ENCODE measurements at regions not wholly inside any gene's neighbourhood (a gene's known extent, or its start where the extent isn't known, plus 50 kb on each side); places are given as distances from the start of the nearest gene placed in this dataset.

- no TSS peak for BruUV-seq (replicated peaks)
- H3K4me3 ChIP-seq (replicated peaks in 1 of 3; ENCODE audit: insufficient read depth in 1 of 3, low read depth in 1 of 3, low read length in 3 of 3) = peak overlapping the region in 1 of 3 experiments; percentile 18
- peak overlapping the region; percentile 89 for H3K4me2 ChIP-seq (ENCODE audit: insufficient read depth, low read length)
- intact Hi-C loops (cut with micrococcal nuclease) (loop anchor here (1.0 to 2.0 kb wide), 4 partner anchors 111 to 493 kb away; no protein-coding TSS in a partner anchor), dilution Hi-C loops (cut with MboI; ENCODE audit: extremely low pct_ligation_motif_present, low sequenced_read_pairs) (no loop called here)
- no peaks in the 10 kb centered on the region for H3K9me3 ChIP-seq (replicated peaks; ENCODE audit: control insufficient read depth, insufficient read depth, low read length)
- H3K36me3 ChIP-seq (ENCODE audit: control insufficient read depth in 2 of 2, extremely low read depth in 1 of 2, insufficient read depth in 2 of 2, low read length in 2 of 2) = no peaks in the 10 kb centered on the region
- no peaks in the 10 kb centered on the region for H3K79me2 ChIP-seq (ENCODE audit: control insufficient read depth, insufficient read depth, low read length)
- H4K20me1 ChIP-seq (replicated peaks; ENCODE audit: control insufficient read depth, extremely low read depth, insufficient read depth, low read length) = no peaks in the 10 kb centered on the region
- H3K27me3 ChIP-seq (ENCODE audit: control insufficient read depth in 2 of 2, insufficient read depth in 2 of 2, low read length in 2 of 2) = no peaks in the 10 kb centered on the region
- POLR2A ChIA-PET = no interaction called here
- CTCF ChIA-PET = no interaction called here
- H3K9me1 ChIP-seq (replicated peaks; ENCODE audit: control insufficient read depth, extremely low read depth, insufficient read depth, low read length) = no peaks in the 10 kb centered on the region
- no peak for TF ChIP-seq MAX (IDR thresholded peaks at IDR 0.05; ENCODE audit: insufficient read depth, insufficient read length)
- peak; percentile 76 for TF ChIP-seq JUN (IDR thresholded peaks at IDR 0.05; ENCODE audit: borderline replicate concordance, insufficient read depth, insufficient read length, low read depth)
- no peak for TF ChIP-seq EZH2 (IDR thresholded peaks at IDR 0.05; ENCODE audit: borderline replicate concordance, low read depth, low read length, severe bottlenecking)
- H3K27ac ChIP-seq (ENCODE audit: insufficient read depth, low read depth, low read length) = peak overlapping the region; percentile 93
- peaks cover 27% of the 10 kb centered on the region for H3K4me1 ChIP-seq (ENCODE audit: control insufficient read depth, extremely low read depth, insufficient read depth, low read length)
- H2AFZ ChIP-seq (ENCODE audit: low read depth, low read length) = no peak overlapping the region
- peak; percentile 85 for DNase-seq (ENCODE audit: low read depth, low spot score)
- FAIRE-seq = no peak
- H3K9ac ChIP-seq (replicated peaks; ENCODE audit: extremely low read depth, insufficient read depth, low read length) = peak overlapping the region; percentile 68
Observed at GRCh38 chr12:43079476-43079875, 472.5 kb downstream of the ADAMTS20 start.

- Histone ChIP-seq H3K9ac (replicated peaks; ENCODE audit: extremely low read depth, insufficient read depth, low read length) (peak overlapping the region; percentile 68), H3K9me1 (replicated peaks; ENCODE audit: control insufficient read depth, extremely low read depth, insufficient read depth, low read length) (no peaks in the 10 kb centered on the region), H3K36me3 (ENCODE audit: control insufficient read depth in 2 of 2, extremely low read depth in 1 of 2, insufficient read depth in 2 of 2, low read length in 2 of 2) (no peaks in the 10 kb centered on the region), H4K20me1 (replicated peaks; ENCODE audit: control insufficient read depth, extremely low read depth, insufficient read depth, low read length) (no peaks in the 10 kb centered on the region), H3K27me3 (ENCODE audit: control insufficient read depth in 2 of 2, insufficient read depth in 2 of 2, low read length in 2 of 2) (no peaks in the 10 kb centered on the region), H3K79me2 (ENCODE audit: control insufficient read depth, insufficient read depth, low read length) (no peaks in the 10 kb centered on the region), H3K4me2 (ENCODE audit: insufficient read depth, low read length) (peak overlapping the region; percentile 89), H3K4me3 (replicated peaks in 1 of 3; ENCODE audit: insufficient read depth in 1 of 3, low read depth in 1 of 3, low read length in 3 of 3) (peak overlapping the region in 1 of 3 experiments; percentile 18), H3K27ac (ENCODE audit: insufficient read depth, low read depth, low read length) (peak overlapping the region; percentile 93), H3K9me3 (replicated peaks; ENCODE audit: control insufficient read depth, insufficient read depth, low read length) (no peaks in the 10 kb centered on the region), H3K4me1 (ENCODE audit: control insufficient read depth, extremely low read depth, insufficient read depth, low read length) (peaks cover 27% of the 10 kb centered on the region), H2AFZ (ENCODE audit: low read depth, low read length) (peak overlapping the region; percentile 76)
- BruUV-seq (replicated peaks) = TSS peak; percentile 73
- DNase-seq (ENCODE audit: low read depth, low spot score) = peak; percentile 70
- dilution Hi-C loops (cut with MboI; ENCODE audit: extremely low pct_ligation_motif_present, low sequenced_read_pairs) (no loop called here), intact Hi-C loops (cut with micrococcal nuclease) (loop anchor here (1.0 to 2.0 kb wide), 4 partner anchors 110 to 492 kb away; no protein-coding TSS in a partner anchor)
- no peak for FAIRE-seq
- ChIA-PET POLR2A (no interaction called here), CTCF (interaction anchor here (0.6 to 0.7 kb wide), 3 partner anchors 118 to 596 kb away, joined by 3 read pairs; no protein-coding TSS in a partner anchor)
- TF ChIP-seq GATA2 (IDR thresholded peaks at IDR 0.05; ENCODE audit: insufficient read depth, insufficient read length, low read depth, low read length) (no peak), FOS (IDR thresholded peaks at IDR 0.05; ENCODE audit: borderline replicate concordance, insufficient read depth, low read length) (peak; percentile 16), POLR2A (IDR thresholded peaks at IDR 0.05; ENCODE audit: low read depth, low read length) (no peak)
Observed at GRCh38 chr12:43078976-43079375, 473.0 kb downstream of the ADAMTS20 start.

All from endothelial cell of umbilical vein (primary cell).